LoVo (cell line): ENCODE measurements at regions not wholly inside any gene's neighbourhood (a gene's known extent, or its start where the extent isn't known, plus 50 kb on each side); places are given as distances from the start of the nearest gene placed in this dataset.
A peak's percentile ranks its signal among the peaks of the same experiment; 100 is the strongest.

ENCODE experiments used
- DNase-seq: peaks from one replicate; pipeline ENCODE4 v3.0.0-alpha.2; 2016; ENCODE audit warnings: low spot score

- DNase-seq: no peak
Observed at GRCh38 chr12:34291001-34291400, 268.7 kb downstream of the ALG10 start.

- DNase-seq: no peak
Observed at GRCh38 chr12:34291426-34291901, 269.2 kb downstream of the ALG10 start.

- DNase-seq: peak; percentile 7
Observed at GRCh38 chr12:34292736-34293625, 270.7 kb downstream of the ALG10 start.

- DNase-seq: no peak
Observed at GRCh38 chr12:34294137-34294536, 271.8 kb downstream of the ALG10 start.

- DNase-seq: no peak
Observed at GRCh38 chr12:34294671-34295365, 272.5 kb downstream of the ALG10 start.

DNA sequence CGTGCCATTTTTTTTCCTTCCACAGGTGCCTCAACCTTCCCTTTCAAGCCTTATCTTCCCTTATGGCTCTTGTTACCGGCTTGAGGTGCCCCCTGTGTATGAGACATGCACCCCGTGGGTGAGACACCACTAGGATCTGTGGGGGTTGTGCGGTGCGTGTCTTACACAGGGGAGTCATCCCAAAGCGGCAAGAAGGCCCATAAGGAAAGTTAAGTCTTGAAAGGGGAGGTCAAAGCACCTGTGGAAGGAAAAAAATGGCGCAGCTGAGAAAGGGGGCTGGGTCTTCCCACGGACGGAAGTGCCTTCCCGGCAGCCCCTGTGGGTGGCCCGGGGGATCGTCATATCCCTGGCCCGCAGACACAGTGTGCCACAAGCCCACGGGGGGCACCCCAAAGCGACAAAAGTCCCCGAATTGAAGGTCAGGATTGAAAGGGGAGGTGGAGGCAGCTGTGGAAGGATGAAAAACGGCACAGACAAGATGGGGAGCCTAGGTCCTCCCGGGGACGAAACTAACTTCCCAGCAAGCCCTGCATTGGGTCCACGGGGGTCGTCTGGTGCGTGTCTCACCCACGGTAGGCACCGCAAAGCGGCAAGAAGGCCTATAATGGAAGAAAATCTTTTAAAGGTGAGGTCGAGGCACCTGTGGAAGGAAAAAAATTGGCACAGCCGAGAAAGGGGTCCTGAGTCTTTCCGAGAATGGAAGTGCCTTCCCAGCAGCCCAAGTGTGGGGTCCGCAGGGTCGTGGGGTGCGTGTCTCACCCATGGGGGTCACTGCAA, 273.3 kb downstream of the ALG10 start:
- no peak for DNase-seq

- no peak for DNase-seq
Observed at GRCh38 chr12:34296143-34297041, 274.1 kb downstream of the ALG10 start.

DNA sequence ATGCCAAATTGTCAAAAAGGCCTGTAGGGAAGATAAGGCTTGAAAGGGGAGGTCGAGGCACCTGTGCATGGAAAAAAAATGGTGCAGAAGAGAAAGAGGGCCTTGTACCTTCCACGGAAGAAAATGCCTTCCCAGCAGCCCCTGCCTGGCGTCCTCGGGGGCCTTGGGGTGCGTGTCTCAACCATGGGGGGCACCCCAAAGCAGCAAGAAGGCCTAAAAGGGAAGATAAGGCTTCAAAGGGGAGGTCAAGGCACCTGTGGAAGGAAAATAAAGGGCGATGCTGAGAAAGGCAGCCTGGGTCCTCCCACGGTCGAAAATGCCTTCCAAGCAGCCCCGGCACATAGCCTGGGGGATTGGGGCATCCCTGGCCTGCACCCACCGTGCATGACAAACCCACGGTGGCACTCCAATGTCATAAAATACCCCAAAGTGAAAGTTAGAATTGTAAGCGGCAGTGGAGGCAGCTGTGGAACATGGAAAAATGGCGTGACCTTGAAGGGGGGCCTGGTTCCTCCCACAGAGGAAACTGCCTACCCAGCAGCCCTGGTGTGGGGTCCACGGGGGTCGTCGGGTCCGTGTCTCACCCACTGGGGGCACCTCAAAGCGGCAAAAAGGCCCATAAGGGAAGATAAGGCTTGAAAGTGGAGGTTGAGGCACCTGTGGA, 275.0 kb downstream of the ALG10 start:
- DNase-seq: no peak

DNA sequence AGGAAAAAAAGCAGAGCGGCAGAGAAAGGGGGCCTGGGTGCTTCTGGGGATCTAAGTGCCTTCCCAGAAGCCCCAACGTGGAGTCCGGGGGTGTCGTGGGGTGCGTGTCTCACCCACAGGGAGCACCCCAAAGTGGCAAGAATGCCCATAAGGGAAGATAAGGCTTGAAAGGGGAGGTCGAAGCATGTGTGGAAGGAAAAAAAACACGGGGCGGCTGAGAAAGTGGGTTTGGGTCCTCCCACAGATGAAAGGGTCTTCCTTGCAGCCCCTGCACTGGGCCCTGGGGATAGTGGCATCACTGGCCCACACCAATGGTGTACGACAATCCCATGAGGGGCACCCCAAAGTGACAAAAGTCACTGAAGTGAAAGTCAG, 275.5 kb downstream of the ALG10 start:
- DNase-seq: no peak

- DNase-seq: no peak
Observed at GRCh38 chr12:34298176-34298970, 276.1 kb downstream of the ALG10 start.

- DNase-seq: no peak
Observed at GRCh38 chr12:34298971-34299801, 276.9 kb downstream of the ALG10 start.

GRCh38 chr12:34299802-34300193, 277.5 kb downstream of the ALG10 start:
- DNase-seq: no peak

GRCh38 chr12:34300376-34301250, 278.3 kb downstream of the ALG10 start:
- DNase-seq: no peak

- DNase-seq: no peak
Observed at GRCh38 chr12:34301251-34302130, 279.2 kb downstream of the ALG10 start.

GRCh38 chr12:34302131-34302885, 280.0 kb downstream of the ALG10 start:
- no peak for DNase-seq
